HEK293 (cell line): ENCODE measurements at regions not wholly inside any gene's neighbourhood (a gene's known extent, or its start where the extent isn't known, plus 50 kb on each side); places are given as distances from the start of the nearest gene placed in this dataset.

ENCODE experiments used
- CTCF ChIA-PET: fragments of 350-600 bp; formaldehyde crosslinking; extraction: SDS; loops from one replicate; lab custom pipeline; 2021; ENCODE audit warnings: antibody characterized with exemption; lab: Yijun Ruan, JAX
- POLR2A ChIA-PET: fragments of 300-600 bp; formaldehyde crosslinking; extraction: SDS; loops from one replicate; lab custom pipeline; 2020; ENCODE audit warnings: antibody characterized with exemption, inconsistent platforms; lab: Yijun Ruan, JAX
- H3K27ac ChIP-seq: fragments of 200-500 bp; sonication (Bioruptor generic); 2 replicates; pipeline ENCODE4 v1.5.1; 2014; ENCODE audit warnings: low read depth, low read length, control low read depth, inconsistent platforms; ENCODE audit errors: extremely low read depth
- H3K36me3 ChIP-seq, 2 experiments: fragments of 200-500 bp in 1 of 2; sonication (Bioruptor generic) in 1 of 2; 1 replicate in 1 of 2; 2 replicates in 1 of 2; pipeline ENCODE4 v1.5.1; 2014 to 2017; ENCODE audit warnings: inconsistent platforms in 2 of 2, low read length in 2 of 2; ENCODE audit not compliant: control insufficient read depth in 2 of 2, insufficient read depth in 1 of 2
- H3K4me1 ChIP-seq: fragments of 200-500 bp; sonication (Bioruptor generic); 2 replicates; pipeline ENCODE4 v1.5.1; 2014; ENCODE audit warnings: mild to moderate bottlenecking, low read length, inconsistent platforms; ENCODE audit not compliant: control insufficient read depth, insufficient read depth
- H3K4me3 ChIP-seq: 2 replicates; pipeline ENCODE4 v1.5.1; 2011; ENCODE audit warnings: low read depth, mild to moderate bottlenecking, control low read depth, low read length, moderate library complexity
- H3K9me3 ChIP-seq: fragments of 200-500 bp; sonication (Bioruptor generic); 2 replicates; pipeline ENCODE4 v1.5.1; 2014; ENCODE audit warnings: low read depth, low read length, inconsistent platforms; ENCODE audit not compliant: control insufficient read depth, insufficient read depth
- GLI4 ChIP-seq: fragments of 450-650 bp; formaldehyde crosslinking; IDR thresholded peaks from 2 replicates; pipeline ENCODE4 v1.5.1; 2016; ENCODE audit warnings: missing biosample characterization, missing genetic modification characterization
- KLF1 ChIP-seq: fragments of 450-650 bp; formaldehyde crosslinking; IDR thresholded peaks from 2 replicates; pipeline ENCODE4 v1.5.1; 2016; ENCODE audit warnings: missing biosample characterization, missing genetic modification characterization
- RBAK ChIP-seq: fragments of 450-650 bp; formaldehyde crosslinking; IDR thresholded peaks from 2 replicates; pipeline ENCODE4 v1.5.1; 2016; ENCODE audit warnings: missing biosample characterization, missing genetic modification characterization
- SCRT2 ChIP-seq: fragments of 450-650 bp; formaldehyde crosslinking; IDR thresholded peaks from 2 replicates; pipeline ENCODE4 v1.5.1; 2016; ENCODE audit warnings: missing biosample characterization, missing genetic modification characterization
- SP7 ChIP-seq: fragments of 450-650 bp; formaldehyde crosslinking; IDR thresholded peaks from 2 replicates; pipeline ENCODE4 v1.5.1; 2016; ENCODE audit warnings: missing biosample characterization, missing genetic modification characterization
- ZBTB48 ChIP-seq: fragments of 450-650 bp; formaldehyde crosslinking; IDR thresholded peaks from 2 replicates; pipeline ENCODE4 v1.5.1; 2016; ENCODE audit warnings: missing biosample characterization, missing genetic modification characterization
- ZFHX2 ChIP-seq: fragments of 450-650 bp; formaldehyde crosslinking; conservative IDR thresholded peaks from 2 replicates; pipeline ENCODE4 v1.5.1; 2016; ENCODE audit warnings: missing biosample characterization, missing genetic modification characterization
- ZFP37 ChIP-seq: fragments of 450-650 bp; formaldehyde crosslinking; IDR thresholded peaks from 2 replicates; pipeline ENCODE4 v1.5.1; 2016; ENCODE audit warnings: missing biosample characterization, missing genetic modification characterization
- ZNF112 ChIP-seq: fragments of 450-650 bp; formaldehyde crosslinking; IDR thresholded peaks from 2 replicates; pipeline ENCODE4 v1.5.0; 2017; ENCODE audit warnings: missing biosample characterization, missing genetic modification characterization
- ZNF174 ChIP-seq: fragments of 450-650 bp; formaldehyde crosslinking; IDR thresholded peaks from 2 replicates; pipeline ENCODE4 v1.5.0; 2017; ENCODE audit warnings: missing biosample characterization, mild to moderate bottlenecking, missing genetic modification characterization
- ZNF223 ChIP-seq: fragments of 450-650 bp; formaldehyde crosslinking; IDR thresholded peaks from 2 replicates; pipeline ENCODE4 v1.5.1; 2016; ENCODE audit warnings: missing biosample characterization, missing genetic modification characterization
- ZNF23 ChIP-seq: fragments of 450-650 bp; formaldehyde crosslinking; IDR thresholded peaks from 2 replicates; pipeline ENCODE4 v1.5.1; 2016; ENCODE audit warnings: missing biosample characterization, missing genetic modification characterization, borderline replicate concordance
- ZNF292 ChIP-seq: fragments of 450-650 bp; formaldehyde crosslinking; IDR thresholded peaks from 2 replicates; pipeline ENCODE4 v1.5.1; 2016; ENCODE audit warnings: low read depth, missing biosample characterization, missing genetic modification characterization, borderline replicate concordance
- ZNF510 ChIP-seq: fragments of 450-650 bp; formaldehyde crosslinking; IDR thresholded peaks from 2 replicates; pipeline ENCODE4 v1.5.1; 2018; ENCODE audit warnings: mild to moderate bottlenecking, missing genetic modification characterization, missing biosample characterization; ENCODE audit not compliant: insufficient replicate concordance
- ZNF529 ChIP-seq: fragments of 450-650 bp; formaldehyde crosslinking; IDR thresholded peaks from 2 replicates; pipeline ENCODE4 v1.5.1; 2017; ENCODE audit warnings: missing genetic modification characterization, missing biosample characterization; ENCODE audit not compliant: insufficient replicate concordance
- ZNF623 ChIP-seq: fragments of 450-650 bp; formaldehyde crosslinking; IDR thresholded peaks from 2 replicates; pipeline ENCODE4 v1.5.1; 2016; ENCODE audit warnings: missing biosample characterization, missing genetic modification characterization
- ZNF629 ChIP-seq: fragments of 450-650 bp; formaldehyde crosslinking; IDR thresholded peaks from 2 replicates; pipeline ENCODE4 v1.5.1; 2017; ENCODE audit warnings: missing biosample characterization, missing genetic modification characterization
- ZNF654 ChIP-seq: fragments of 450-650 bp; formaldehyde crosslinking; IDR thresholded peaks from 2 replicates; pipeline ENCODE4 v1.5.1; 2016; ENCODE audit warnings: low read depth, missing biosample characterization, missing genetic modification characterization
- ZNF670 ChIP-seq: fragments of 450-650 bp; formaldehyde crosslinking; IDR thresholded peaks from 2 replicates; pipeline ENCODE4 v1.5.1; 2016; ENCODE audit warnings: missing biosample characterization, missing genetic modification characterization, low read depth
- ZSCAN16 ChIP-seq: fragments of 450-650 bp; formaldehyde crosslinking; IDR thresholded peaks from 2 replicates; pipeline ENCODE4 v1.5.1; 2016; ENCODE audit warnings: missing biosample characterization, missing genetic modification characterization
- TF ChIP-seq, protein P1 (sequence below): fragments of 450-650 bp; formaldehyde crosslinking; IDR thresholded peaks from 2 replicates; pipeline ENCODE4 v1.5.1; 2016; ENCODE audit warnings: missing biosample characterization, missing genetic modification characterization
- TF ChIP-seq, protein P2 (sequence below): fragments of 450-650 bp; formaldehyde crosslinking; IDR thresholded peaks from 2 replicates; pipeline ENCODE4 v1.5.1; 2016; ENCODE audit warnings: missing biosample characterization, missing genetic modification characterization
- TF ChIP-seq, protein P3 (sequence below): IDR thresholded peaks from 2 replicates; pipeline ENCODE4 v1.6.1; 2011; ENCODE audit warnings: mild to moderate bottlenecking, low read depth, low read length, borderline replicate concordance
- TF ChIP-seq, protein P4 (sequence below): fragments of 450-650 bp; formaldehyde crosslinking; IDR thresholded peaks from 2 replicates; pipeline ENCODE4 v1.5.1; 2016; ENCODE audit warnings: missing biosample characterization, missing genetic modification characterization
- TF ChIP-seq, protein P5 (sequence below): fragments of 450-650 bp; formaldehyde crosslinking; IDR thresholded peaks from 2 replicates; pipeline ENCODE4 v1.5.1; 2017; ENCODE audit warnings: missing biosample characterization, missing genetic modification characterization

DNA sequence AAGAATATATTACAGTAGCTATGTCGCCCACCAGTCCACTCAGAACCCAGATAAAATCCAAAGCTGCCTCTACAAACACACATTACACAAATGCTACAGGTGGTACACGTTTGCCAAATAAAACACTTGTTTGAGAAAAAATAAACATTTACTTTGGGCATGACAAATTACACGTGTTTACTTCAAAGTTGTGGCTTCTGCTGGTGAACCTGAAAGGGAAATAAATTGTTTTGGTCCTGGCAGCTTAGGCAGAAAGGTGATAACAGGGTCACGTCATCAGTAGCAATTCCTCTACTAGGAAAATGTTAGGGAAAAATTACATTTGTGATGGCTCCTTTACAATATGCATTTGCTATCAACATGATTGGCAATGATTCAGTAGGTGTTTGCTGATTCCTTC lies 497.3 kb upstream of the WWC1 start:
- H3K27ac ChIP-seq: no peak overlapping the region
- TF ChIP-seq SCRT2 (0 out of 2 replicates have a peak, but pooled peaks have one; percentile 11), ZNF629 (tag by site-specific recombination) (no peak)
- TF ChIP-seq, all 188 proteins: peak for 1
- H3K4me1 ChIP-seq: no peaks in the 10 kb centered on the region
- ChIA-PET CTCF (no interaction called here), POLR2A (interaction anchor here (0.7 kb wide), 1 partner anchor 1086 kb away, joined by 3 read pairs; no protein-coding TSS in a partner anchor)
- no peak overlapping the region for H3K4me3 ChIP-seq
- H3K36me3 ChIP-seq: no peaks in the 10 kb centered on the region
- no peaks in the 10 kb centered on the region for H3K9me3 ChIP-seq

DNA sequence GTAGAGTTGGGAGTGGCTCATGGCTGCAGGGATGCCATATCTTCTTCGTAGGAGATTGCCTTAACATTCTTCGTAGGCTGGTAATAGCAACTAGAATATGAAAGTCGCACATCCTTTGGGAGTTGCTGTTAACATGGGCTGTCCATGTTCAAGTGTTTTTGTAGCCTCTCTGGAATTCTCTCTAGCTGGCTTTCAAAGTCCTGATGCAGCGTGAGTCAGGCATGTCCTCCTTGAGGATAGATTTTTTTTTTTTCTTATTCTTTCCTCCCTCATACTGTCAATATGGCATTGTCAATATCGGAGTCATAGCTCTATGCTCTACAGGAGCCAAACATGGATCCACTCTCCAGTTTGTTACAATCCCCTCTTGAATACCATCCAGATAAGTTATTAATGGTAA lies 494.8 kb upstream of the WWC1 start:
- Histone ChIP-seq H3K9me3 (no peaks in the 10 kb centered on the region), H3K4me3 (no peak overlapping the region), H3K36me3 (no peaks in the 10 kb centered on the region), H3K27ac (no peak overlapping the region), H3K4me1 (no peaks in the 10 kb centered on the region)
- CTCF ChIA-PET: no interaction called here
- POLR2A ChIA-PET: no interaction called here
- no peak for TF ChIP-seq ZFP37
- TF ChIP-seq ZNF174: no peak
- TF ChIP-seq, protein P1, sequence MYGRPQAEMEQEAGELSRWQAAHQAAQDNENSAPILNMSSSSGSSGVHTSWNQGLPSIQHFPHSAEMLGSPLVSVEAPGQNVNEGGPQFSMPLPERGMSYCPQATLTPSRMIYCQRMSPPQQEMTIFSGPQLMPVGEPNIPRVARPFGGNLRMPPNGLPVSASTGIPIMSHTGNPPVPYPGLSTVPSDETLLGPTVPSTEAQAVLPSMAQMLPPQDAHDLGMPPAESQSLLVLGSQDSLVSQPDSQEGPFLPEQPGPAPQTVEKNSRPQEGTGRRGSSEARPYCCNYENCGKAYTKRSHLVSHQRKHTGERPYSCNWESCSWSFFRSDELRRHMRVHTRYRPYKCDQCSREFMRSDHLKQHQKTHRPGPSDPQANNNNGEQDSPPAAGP: no peak
- no peak for TF ChIP-seq GLI4 (tag by site-specific recombination)
- TF ChIP-seq RBAK (tag by site-specific recombination): no peak
- TF ChIP-seq ZNF23 (tag by site-specific recombination): no peak
- TF ChIP-seq ZNF223 (tag by site-specific recombination): no peak
- no peak for TF ChIP-seq KLF1 (tag by site-specific recombination)
- no peak for TF ChIP-seq ZNF112 (tag by site-specific recombination)
- no peak for TF ChIP-seq ZNF670 (tag by site-specific recombination)
- TF ChIP-seq, protein P2, sequence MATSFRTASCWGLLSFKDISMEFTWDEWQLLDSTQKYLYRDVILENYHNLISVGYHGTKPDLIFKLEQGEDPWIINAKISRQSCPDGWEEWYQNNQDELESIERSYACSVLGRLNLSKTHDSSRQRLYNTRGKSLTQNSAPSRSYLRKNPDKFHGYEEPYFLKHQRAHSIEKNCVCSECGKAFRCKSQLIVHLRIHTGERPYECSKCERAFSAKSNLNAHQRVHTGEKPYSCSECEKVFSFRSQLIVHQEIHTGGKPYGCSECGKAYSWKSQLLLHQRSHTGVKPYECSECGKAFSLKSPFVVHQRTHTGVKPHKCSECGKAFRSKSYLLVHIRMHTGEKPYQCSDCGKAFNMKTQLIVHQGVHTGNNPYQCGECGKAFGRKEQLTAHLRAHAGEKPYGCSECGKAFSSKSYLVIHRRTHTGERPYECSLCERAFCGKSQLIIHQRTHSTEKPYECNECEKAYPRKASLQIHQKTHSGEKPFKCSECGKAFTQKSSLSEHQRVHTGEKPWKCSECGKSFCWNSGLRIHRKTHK (tag by site-specific recombination): no peak
- no peak for TF ChIP-seq ZNF529 (tag by site-specific recombination)
- TF ChIP-seq SP7 (tag by site-specific recombination): no peak

DNA sequence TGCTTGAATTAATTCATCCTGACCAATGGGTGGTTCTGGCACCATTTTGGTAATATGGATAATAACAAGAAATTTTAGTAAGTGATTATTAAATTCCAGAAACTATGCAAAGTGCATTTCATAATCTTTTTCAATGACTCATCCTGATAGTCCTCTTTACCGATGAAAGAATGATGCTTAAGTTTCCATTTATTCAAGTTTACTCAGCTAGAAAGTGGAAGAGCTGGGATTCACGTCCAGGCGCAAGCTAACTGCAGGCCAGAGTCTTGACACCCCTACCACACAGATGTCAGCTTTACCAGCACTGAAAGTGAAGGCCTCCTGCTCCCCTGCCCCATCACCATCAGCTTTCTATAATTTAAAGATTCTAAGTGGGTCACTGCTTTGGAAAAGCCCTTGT lies 493.5 kb upstream of the WWC1 start:
- Histone ChIP-seq H3K4me3 (no peak overlapping the region), H3K27ac (no peak overlapping the region), H3K4me1 (no peaks in the 10 kb centered on the region), H3K9me3 (no peaks in the 10 kb centered on the region), H3K36me3 (no peaks in the 10 kb centered on the region)
- CTCF ChIA-PET: no interaction called here
- POLR2A ChIA-PET: no interaction called here
- no peak for TF ChIP-seq ZNF623
- TF ChIP-seq ZFHX2: no peak
- TF ChIP-seq, protein P3, sequence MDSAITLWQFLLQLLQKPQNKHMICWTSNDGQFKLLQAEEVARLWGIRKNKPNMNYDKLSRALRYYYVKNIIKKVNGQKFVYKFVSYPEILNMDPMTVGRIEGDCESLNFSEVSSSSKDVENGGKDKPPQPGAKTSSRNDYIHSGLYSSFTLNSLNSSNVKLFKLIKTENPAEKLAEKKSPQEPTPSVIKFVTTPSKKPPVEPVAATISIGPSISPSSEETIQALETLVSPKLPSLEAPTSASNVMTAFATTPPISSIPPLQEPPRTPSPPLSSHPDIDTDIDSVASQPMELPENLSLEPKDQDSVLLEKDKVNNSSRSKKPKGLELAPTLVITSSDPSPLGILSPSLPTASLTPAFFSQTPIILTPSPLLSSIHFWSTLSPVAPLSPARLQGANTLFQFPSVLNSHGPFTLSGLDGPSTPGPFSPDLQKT: no peak
- TF ChIP-seq ZNF510 (tag by site-specific recombination): no peak
- no peak for TF ChIP-seq ZBTB48
- TF ChIP-seq ZNF292: no peak
- TF ChIP-seq, protein P4, sequence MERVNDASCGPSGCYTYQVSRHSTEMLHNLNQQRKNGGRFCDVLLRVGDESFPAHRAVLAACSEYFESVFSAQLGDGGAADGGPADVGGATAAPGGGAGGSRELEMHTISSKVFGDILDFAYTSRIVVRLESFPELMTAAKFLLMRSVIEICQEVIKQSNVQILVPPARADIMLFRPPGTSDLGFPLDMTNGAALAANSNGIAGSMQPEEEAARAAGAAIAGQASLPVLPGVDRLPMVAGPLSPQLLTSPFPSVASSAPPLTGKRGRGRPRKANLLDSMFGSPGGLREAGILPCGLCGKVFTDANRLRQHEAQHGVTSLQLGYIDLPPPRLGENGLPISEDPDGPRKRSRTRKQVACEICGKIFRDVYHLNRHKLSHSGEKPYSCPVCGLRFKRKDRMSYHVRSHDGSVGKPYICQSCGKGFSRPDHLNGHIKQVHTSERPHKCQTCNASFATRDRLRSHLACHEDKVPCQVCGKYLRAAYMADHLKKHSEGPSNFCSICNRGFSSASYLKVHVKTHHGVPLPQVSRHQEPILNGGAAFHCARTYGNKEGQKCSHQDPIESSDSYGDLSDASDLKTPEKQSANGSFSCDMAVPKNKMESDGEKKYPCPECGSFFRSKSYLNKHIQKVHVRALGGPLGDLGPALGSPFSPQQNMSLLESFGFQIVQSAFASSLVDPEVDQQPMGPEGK (tag by site-specific recombination): no peak
- TF ChIP-seq, protein P2 (tag by site-specific recombination): no peak
- TF ChIP-seq ZNF654 (tag by site-specific recombination): no peak
- TF ChIP-seq ZSCAN16 (tag by site-specific recombination): no peak
- TF ChIP-seq, protein P5, sequence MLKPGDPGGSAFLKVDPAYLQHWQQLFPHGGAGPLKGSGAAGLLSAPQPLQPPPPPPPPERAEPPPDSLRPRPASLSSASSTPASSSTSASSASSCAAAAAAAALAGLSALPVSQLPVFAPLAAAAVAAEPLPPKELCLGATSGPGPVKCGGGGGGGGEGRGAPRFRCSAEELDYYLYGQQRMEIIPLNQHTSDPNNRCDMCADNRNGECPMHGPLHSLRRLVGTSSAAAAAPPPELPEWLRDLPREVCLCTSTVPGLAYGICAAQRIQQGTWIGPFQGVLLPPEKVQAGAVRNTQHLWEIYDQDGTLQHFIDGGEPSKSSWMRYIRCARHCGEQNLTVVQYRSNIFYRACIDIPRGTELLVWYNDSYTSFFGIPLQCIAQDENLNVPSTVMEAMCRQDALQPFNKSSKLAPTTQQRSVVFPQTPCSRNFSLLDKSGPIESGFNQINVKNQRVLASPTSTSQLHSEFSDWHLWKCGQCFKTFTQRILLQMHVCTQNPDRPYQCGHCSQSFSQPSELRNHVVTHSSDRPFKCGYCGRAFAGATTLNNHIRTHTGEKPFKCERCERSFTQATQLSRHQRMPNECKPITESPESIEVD (tag by site-specific recombination): no peak
